Loucy (cell line): ENCODE measurements at regions not wholly inside any gene's neighbourhood (a gene's known extent, or its start where the extent isn't known, plus 50 kb on each side); places are given as distances from the start of the nearest gene placed in this dataset.

Source experiments
- EZH2phosphoT487 ChIP-seq: fragments of 200-600 bp; IDR thresholded peaks from 2 replicates; pipeline ENCODE4 v1.6.1; 2018; ENCODE audit warnings: antibody characterized with exemption, mild to moderate bottlenecking, moderate library complexity, borderline replicate concordance
- TF ChIP-seq, protein P1 (sequence below): fragments of 200-600 bp; sonication (generic); conservative IDR thresholded peaks from 2 replicates; pipeline ENCODE4 v1.5.1; 2014; ENCODE audit warnings: mild to moderate bottlenecking, antibody characterized with exemption, low read length

DNA sequence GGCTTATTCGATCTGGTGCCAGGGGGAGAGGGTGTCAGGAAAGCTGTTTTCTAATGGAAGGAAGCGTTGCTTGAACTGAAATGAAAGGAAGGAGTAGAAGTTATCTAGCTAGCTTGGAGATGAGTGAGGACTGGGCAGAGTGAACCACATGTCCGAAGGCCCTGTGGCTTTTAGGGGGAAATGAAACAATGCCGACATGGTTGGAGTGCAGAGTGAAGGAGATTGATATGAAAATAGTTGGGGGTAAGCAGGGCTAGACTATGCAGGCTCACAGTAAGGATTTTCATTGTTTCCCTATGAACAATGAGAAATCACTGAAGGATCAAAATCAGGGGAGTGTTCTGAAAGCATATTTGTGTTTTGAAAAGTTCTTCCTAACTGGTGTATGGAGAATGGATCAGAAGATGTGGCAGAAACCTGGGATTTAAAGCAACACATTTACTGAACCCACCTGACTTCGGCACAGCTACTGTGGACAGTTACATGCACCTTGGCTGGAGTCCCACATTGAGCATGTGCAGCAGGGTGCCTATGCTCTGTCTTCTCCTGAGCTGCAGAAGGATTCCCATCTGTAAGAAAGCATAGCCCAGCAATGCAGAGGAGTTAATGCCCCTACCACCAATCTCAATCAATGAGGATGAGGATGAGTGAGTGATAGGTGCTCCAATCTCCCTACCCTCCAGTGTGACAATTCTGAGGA, 144.4 kb upstream of the TBCA start:
- TF ChIP-seq, protein P1, sequence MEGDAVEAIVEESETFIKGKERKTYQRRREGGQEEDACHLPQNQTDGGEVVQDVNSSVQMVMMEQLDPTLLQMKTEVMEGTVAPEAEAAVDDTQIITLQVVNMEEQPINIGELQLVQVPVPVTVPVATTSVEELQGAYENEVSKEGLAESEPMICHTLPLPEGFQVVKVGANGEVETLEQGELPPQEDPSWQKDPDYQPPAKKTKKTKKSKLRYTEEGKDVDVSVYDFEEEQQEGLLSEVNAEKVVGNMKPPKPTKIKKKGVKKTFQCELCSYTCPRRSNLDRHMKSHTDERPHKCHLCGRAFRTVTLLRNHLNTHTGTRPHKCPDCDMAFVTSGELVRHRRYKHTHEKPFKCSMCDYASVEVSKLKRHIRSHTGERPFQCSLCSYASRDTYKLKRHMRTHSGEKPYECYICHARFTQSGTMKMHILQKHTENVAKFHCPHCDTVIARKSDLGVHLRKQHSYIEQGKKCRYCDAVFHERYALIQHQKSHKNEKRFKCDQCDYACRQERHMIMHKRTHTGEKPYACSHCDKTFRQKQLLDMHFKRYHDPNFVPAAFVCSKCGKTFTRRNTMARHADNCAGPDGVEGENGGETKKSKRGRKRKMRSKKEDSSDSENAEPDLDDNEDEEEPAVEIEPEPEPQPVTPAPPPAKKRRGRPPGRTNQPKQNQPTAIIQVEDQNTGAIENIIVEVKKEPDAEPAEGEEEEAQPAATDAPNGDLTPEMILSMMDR, result no peak
- TF ChIP-seq EZH2phosphoT487, result no peak
